ENCODE measurements at regions not wholly inside any gene's neighbourhood (a gene's known extent, or its start where the extent isn't known, plus 50 kb on each side); places are given as distances from the start of the nearest gene placed in this dataset.

DNA sequence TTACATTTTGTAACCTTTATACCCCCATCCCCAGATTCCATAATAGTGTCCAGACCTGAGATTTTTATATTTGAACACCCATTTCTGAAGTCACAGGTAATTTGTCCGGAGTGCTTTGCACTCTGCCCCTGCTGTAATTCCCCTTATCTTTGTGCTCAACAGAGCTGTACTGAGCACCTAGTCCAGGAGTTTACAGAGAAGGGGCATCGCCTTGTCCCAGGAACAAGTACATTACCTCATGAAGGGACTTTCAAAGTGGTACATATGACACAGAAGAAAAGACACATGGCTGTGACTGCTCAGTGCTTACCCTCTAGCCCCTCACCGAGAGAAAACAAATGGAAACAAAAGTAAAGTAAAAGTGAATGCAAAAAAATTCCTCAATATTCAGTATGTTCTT is 373.5 kb downstream of the SOX11 start:
- H3K9me2 ChIP-seq (ENCODE audit: insufficient read depth): no peaks in the 10 kb centered on the region
- CTCF ChIA-PET: no interaction called here

DNA sequence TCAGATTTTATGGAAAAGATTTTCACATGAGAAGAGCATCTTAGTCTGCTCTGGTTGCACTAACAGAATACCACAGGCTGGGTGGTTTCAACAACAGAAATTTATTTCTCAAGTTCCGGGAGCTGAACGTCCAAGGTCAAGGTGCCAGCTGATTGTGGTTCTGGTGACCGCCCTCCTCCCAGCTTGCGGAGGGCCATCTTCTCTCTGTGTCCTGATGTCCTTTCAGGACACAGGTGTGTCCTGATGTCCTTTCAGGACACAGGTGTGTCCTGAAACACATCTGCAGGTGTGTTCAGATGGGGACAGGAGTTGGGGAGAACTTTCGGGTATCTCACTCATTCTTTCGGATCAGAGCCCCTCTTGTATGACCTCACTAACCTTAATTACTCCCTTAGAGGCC is 374.9 kb downstream of the SOX11 start:
- H3K9me3 ChIP-seq (ENCODE audit: control insufficient read depth in 1 of 2, insufficient read depth in 1 of 2, low read depth in 1 of 2, low read length in 2 of 2): peaks cover 21 to 28% of the 10 kb centered on the region in 2 experiments; a peak in 3 of 4 replicates
- H3K9ac ChIP-seq (ENCODE audit: low read length): no peak overlapping the region
- no peaks in the 10 kb centered on the region for H3K4me1 ChIP-seq (ENCODE audit: control insufficient read depth in 1 of 2, insufficient read depth in 2 of 2, low read length in 2 of 2)
- no peaks in the 10 kb centered on the region for H3K27me3 ChIP-seq (ENCODE audit: insufficient read depth, low read length)
- POLR2A ChIA-PET: no interaction called here
- no peaks in the 10 kb centered on the region for H4K20me1 ChIP-seq (ENCODE audit: insufficient read depth)
- H3K9me2 ChIP-seq (ENCODE audit: insufficient read depth): no peaks in the 10 kb centered on the region
- BruUV-seq (replicated peaks): no TSS peak
- H3K27ac ChIP-seq (ENCODE audit: low read depth, low read length): no peak overlapping the region
- ATAC-seq: no peak
- CTCF ChIA-PET: no interaction called here
- intact Hi-C loops (cut with micrococcal nuclease): no loop called here
- no peak overlapping the region for H2AFZ ChIP-seq (ENCODE audit: low read depth, low read length, poor library complexity, severe bottlenecking)
- RAD21 ChIA-PET (ENCODE audit: low non-redundant PET in 1 of 2, low total read pairs in 2 of 2, uncharacterized antibody in 2 of 2, unreplicated experiment in 2 of 2): no interaction called here
- TF ChIP-seq SRF (IDR thresholded peaks at IDR 0.05; ENCODE audit: low read depth): no peak
- H3K36me3 ChIP-seq (ENCODE audit: control insufficient read depth in 1 of 2, insufficient read depth in 2 of 2, low read length in 2 of 2): no peaks in the 10 kb centered on the region
- no peaks in the 10 kb centered on the region for H3K79me2 ChIP-seq (ENCODE audit: insufficient read depth, low read length)
- no peak for DNase-seq (ENCODE audit: low read depth, low spot score)
- no peak overlapping the region for H3K4me2 ChIP-seq (ENCODE audit: low read length)
- no peak overlapping the region for H3K4me3 ChIP-seq (replicated peaks in 1 of 2; ENCODE audit: low read depth in 1 of 2, low read length in 2 of 2)

More for the DNA sequence above, 373.5 kb downstream of the SOX11 start:
- no peak overlapping the region for H3K4me3 ChIP-seq (replicated peaks in 1 of 2; ENCODE audit: low read depth in 1 of 2, low read length in 2 of 2)
- H3K4me1 ChIP-seq (ENCODE audit: control insufficient read depth in 1 of 2, insufficient read depth in 2 of 2, low read length in 2 of 2): no peaks in the 10 kb centered on the region
- no peaks in the 10 kb centered on the region for H4K20me1 ChIP-seq (ENCODE audit: insufficient read depth)
- TF ChIP-seq ELF1 (IDR thresholded peaks at IDR 0.05; ENCODE audit: borderline replicate concordance, low read depth) (no peak), SRF (IDR thresholded peaks at IDR 0.05; ENCODE audit: low read depth) (no peak), EZH2phosphoT487 (IDR thresholded peaks at IDR 0.05; ENCODE audit: borderline replicate concordance) (no peak), EZH2 (IDR thresholded peaks at IDR 0.05) (no peak), EGR1 (IDR thresholded peaks at IDR 0.05; ENCODE audit: low read depth) (no peak)
- TF ChIP-seq, protein P1, sequence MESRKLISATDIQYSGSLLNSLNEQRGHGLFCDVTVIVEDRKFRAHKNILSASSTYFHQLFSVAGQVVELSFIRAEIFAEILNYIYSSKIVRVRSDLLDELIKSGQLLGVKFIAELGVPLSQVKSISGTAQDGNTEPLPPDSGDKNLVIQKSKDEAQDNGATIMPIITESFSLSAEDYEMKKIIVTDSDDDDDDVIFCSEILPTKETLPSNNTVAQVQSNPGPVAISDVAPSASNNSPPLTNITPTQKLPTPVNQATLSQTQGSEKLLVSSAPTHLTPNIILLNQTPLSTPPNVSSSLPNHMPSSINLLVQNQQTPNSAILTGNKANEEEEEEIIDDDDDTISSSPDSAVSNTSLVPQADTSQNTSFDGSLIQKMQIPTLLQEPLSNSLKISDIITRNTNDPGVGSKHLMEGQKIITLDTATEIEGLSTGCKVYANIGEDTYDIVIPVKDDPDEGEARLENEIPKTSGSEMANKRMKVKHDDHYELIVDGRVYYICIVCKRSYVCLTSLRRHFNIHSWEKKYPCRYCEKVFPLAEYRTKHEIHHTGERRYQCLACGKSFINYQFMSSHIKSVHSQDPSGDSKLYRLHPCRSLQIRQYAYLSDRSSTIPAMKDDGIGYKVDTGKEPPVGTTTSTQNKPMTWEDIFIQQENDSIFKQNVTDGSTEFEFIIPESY (IDR thresholded peaks at IDR 0.05; ENCODE audit: extremely low read depth, insufficient replicate concordance, low read length): no peak
- TF ChIP-seq, protein P2, sequence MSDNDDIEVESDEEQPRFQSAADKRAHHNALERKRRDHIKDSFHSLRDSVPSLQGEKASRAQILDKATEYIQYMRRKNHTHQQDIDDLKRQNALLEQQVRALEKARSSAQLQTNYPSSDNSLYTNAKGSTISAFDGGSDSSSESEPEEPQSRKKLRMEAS (IDR thresholded peaks at IDR 0.05): no peak
- BruUV-seq (replicated peaks): no TSS peak
- no peak overlapping the region for H3K27ac ChIP-seq (ENCODE audit: low read depth, low read length)
- ATAC-seq: no peak
- H3K36me3 ChIP-seq (ENCODE audit: control insufficient read depth in 1 of 2, insufficient read depth in 2 of 2, low read length in 2 of 2): no peaks in the 10 kb centered on the region
- no peak overlapping the region for H3K4me2 ChIP-seq (ENCODE audit: low read length)
- RAD21 ChIA-PET (ENCODE audit: low non-redundant PET in 1 of 2, low total read pairs in 2 of 2, uncharacterized antibody in 2 of 2, unreplicated experiment in 2 of 2): no interaction called here
- H3K9me3 ChIP-seq (ENCODE audit: control insufficient read depth in 1 of 2, insufficient read depth in 1 of 2, low read depth in 1 of 2, low read length in 2 of 2): peaks cover 28 to 31% of the 10 kb centered on the region in 2 experiments; a peak in 3 of 4 replicates
- H3K79me2 ChIP-seq (ENCODE audit: insufficient read depth, low read length): no peaks in the 10 kb centered on the region
- intact Hi-C loops (cut with micrococcal nuclease): no loop called here
- POLR2A ChIA-PET: no interaction called here
- no peak overlapping the region for H3K9ac ChIP-seq (ENCODE audit: low read length)
- no peak for DNase-seq (ENCODE audit: low read depth, low spot score)
- H3K27me3 ChIP-seq (ENCODE audit: insufficient read depth, low read length): no peaks in the 10 kb centered on the region
- no peak overlapping the region for H2AFZ ChIP-seq (ENCODE audit: low read depth, low read length, poor library complexity, severe bottlenecking)

Data from HCT116 (cell line).